Neuronal stem cell (in vitro differentiated cells): ENCODE measurements at regions not wholly inside any gene's neighbourhood (a gene's known extent, or its start where the extent isn't known, plus 50 kb on each side); places are given as distances from the start of the nearest gene placed in this dataset.
A peak's percentile ranks its signal among the peaks of the same experiment; 100 is the strongest.

ENCODE experiments used
- DNase-seq: peaks from one replicate; pipeline ENCODE4 v3.0.0-alpha.2; 2013; ENCODE audit warnings: low spot score
- H2AFZ ChIP-seq: one replicate; pipeline ENCODE4 v1.6.1; 2013; ENCODE audit warnings: mild to moderate bottlenecking, low read length, inconsistent platforms
- H2AK5ac ChIP-seq: 2 replicates; pipeline ENCODE4 v1.6.1; 2013; ENCODE audit warnings: low read depth, mild to moderate bottlenecking, inconsistent platforms, low read length, moderate library complexity, mixed read lengths
- H2BK120ac ChIP-seq: 2 replicates; pipeline ENCODE4 v1.6.1; 2013; ENCODE audit warnings: low read depth, mild to moderate bottlenecking, inconsistent platforms, low read length, moderate library complexity, mixed read lengths
- H2BK12ac ChIP-seq: one replicate; pipeline ENCODE4 v1.6.1; 2013; ENCODE audit warnings: low read length, inconsistent platforms
- H2BK15ac ChIP-seq: 2 replicates; pipeline ENCODE4 v1.6.1; 2013; ENCODE audit warnings: mild to moderate bottlenecking, low read length, inconsistent platforms, mixed read lengths
- H2BK5ac ChIP-seq: one replicate; pipeline ENCODE4 v1.6.1; 2013; ENCODE audit warnings: inconsistent platforms, mild to moderate bottlenecking, low read length, moderate library complexity
- H3K14ac ChIP-seq: one replicate; pipeline ENCODE4 v1.6.1; 2013; ENCODE audit warnings: low read length, inconsistent platforms
- H3K18ac ChIP-seq: 2 replicates; pipeline ENCODE4 v1.6.1; 2013; ENCODE audit warnings: low read length, inconsistent platforms
- H3K23ac ChIP-seq: 2 replicates; pipeline ENCODE4 v1.6.1; 2013; ENCODE audit warnings: low read depth, mild to moderate bottlenecking, mixed read lengths, low read length, inconsistent platforms; ENCODE audit not compliant: poor library complexity
- H3K27ac ChIP-seq: replicated peaks from 3 replicates; pipeline ENCODE4 v1.5.1; 2013; ENCODE audit warnings: low read length, inconsistent platforms
- H3K27me3 ChIP-seq, 3 experiments: 2 replicates each; pipeline ENCODE4 v1.6.1; 2013; ENCODE audit warnings: low read length in 3 of 3, mild to moderate bottlenecking in 2 of 3, inconsistent platforms in 1 of 3, low read depth in 1 of 3, mixed read lengths in 1 of 3, moderate library complexity in 1 of 3; ENCODE audit not compliant: control insufficient read depth in 3 of 3, insufficient read depth in 3 of 3
- H3K36me3 ChIP-seq, 2 donors: replicated peaks in 1 of 2; 2 replicates each; pipeline ENCODE4 v1.6.1; 2013; ENCODE audit warnings: low read length in 2 of 2; ENCODE audit not compliant: control insufficient read depth in 2 of 2, insufficient read depth in 2 of 2
- H3K4ac ChIP-seq: 2 replicates; pipeline ENCODE4 v1.6.1; 2013; ENCODE audit warnings: inconsistent platforms, mild to moderate bottlenecking, low read length, moderate library complexity
- H3K4me1 ChIP-seq, 2 donors: 1 replicate in 1 of 2; 2 replicates in 1 of 2; pipeline ENCODE4 v1.6.1; 2013; ENCODE audit warnings: low read length in 2 of 2, low read depth in 1 of 2; ENCODE audit not compliant: control insufficient read depth in 2 of 2, insufficient read depth in 1 of 2
- H3K4me2 ChIP-seq: one replicate; pipeline ENCODE4 v1.6.1; 2013; ENCODE audit warnings: mild to moderate bottlenecking, low read length, inconsistent platforms; ENCODE audit not compliant: insufficient read depth, poor library complexity, severe bottlenecking
- H3K4me3 ChIP-seq, 2 donors: 2 replicates each; pipeline ENCODE4 v1.5.1; 2013; ENCODE audit warnings: low read length in 2 of 2, mild to moderate bottlenecking in 2 of 2, inconsistent platforms in 1 of 2, moderate library complexity in 1 of 2
- H3K79me1 ChIP-seq: one replicate; pipeline ENCODE4 v1.6.1; 2013; ENCODE audit warnings: low read depth, mild to moderate bottlenecking, inconsistent platforms, low read length, moderate library complexity
- H3K9ac ChIP-seq: one replicate; pipeline ENCODE4 v1.6.1; 2013; ENCODE audit warnings: mild to moderate bottlenecking, low read depth, low read length, inconsistent platforms; ENCODE audit not compliant: poor library complexity
- H3K9me3 ChIP-seq, 2 donors: replicated peaks in 1 of 2; 2 replicates each; pipeline versions ENCODE3 to v1.6.1; 2013; ENCODE audit warnings: low read length in 2 of 2, mild to moderate bottlenecking in 2 of 2, inconsistent platforms in 1 of 2, low read depth in 1 of 2, mixed read lengths in 1 of 2, moderate library complexity in 1 of 2; ENCODE audit not compliant: control insufficient read depth in 2 of 2, insufficient read depth in 1 of 2
- H4K8ac ChIP-seq: one replicate; pipeline ENCODE4 v1.6.1; 2013; ENCODE audit warnings: low read depth, mild to moderate bottlenecking, inconsistent platforms, low read length, moderate library complexity
- H4K91ac ChIP-seq: one replicate; pipeline ENCODE4 v1.6.1; 2013; ENCODE audit warnings: low read length, low read depth, mild to moderate bottlenecking, inconsistent platforms; ENCODE audit not compliant: poor library complexity
- WGBS, 2 donors: extraction: QIAGEN DNeasy Blood & Tissue Kit; methylation state at CpG; one replicate each; pipeline ENCODE4 v1.1.7; 2013; ENCODE audit warnings: missing lambda C conversion rate in 2 of 2, mixed read lengths in 1 of 2; ENCODE audit not compliant: insufficient read length in 2 of 2, insufficient replicate concordance in 1 of 2; ENCODE audit errors: extremely low coverage in 2 of 2; 5-methylcytosine and 5-hydroxymethylcytosine counted together

GRCh38 chr4:3709061-3709845 lies 56.9 kb upstream of the ADRA2C start:
- peaks cover 19 to 37% of the 10 kb centered on the region in 2 donors for H3K4me1 ChIP-seq
- H2AFZ ChIP-seq = no peak overlapping the region
- peak overlapping the region; percentile 11 for H3K18ac ChIP-seq
- no peak overlapping the region for H2BK15ac ChIP-seq
- no peak overlapping the region for H3K4me3 ChIP-seq
- H4K8ac ChIP-seq = no peak overlapping the region
- H3K14ac ChIP-seq = no peak overlapping the region
- no peak overlapping the region for H3K4ac ChIP-seq
- no CpG with 5 or more reads among the region's 14 CpGs for WGBS, 2 donors
- H3K79me1 ChIP-seq = peaks cover 2% of the 10 kb centered on the region
- no peak overlapping the region for H3K4me2 ChIP-seq
- H3K9me3 ChIP-seq = peaks cover 0 to 3% of the 10 kb centered on the region in 2 donors
- no peak overlapping the region for H4K91ac ChIP-seq
- H3K9ac ChIP-seq = no peak overlapping the region
- no peak overlapping the region for H3K23ac ChIP-seq
- no peak overlapping the region for H2BK12ac ChIP-seq
- no peaks in the 10 kb centered on the region for H3K36me3 ChIP-seq
- H2BK5ac ChIP-seq = peak overlapping the region; percentile 30
- no peak overlapping the region for H2BK120ac ChIP-seq
- DNase-seq = no peak
- H3K27me3 ChIP-seq = peaks cover 0 to 12% (median 0%) of the 10 kb centered on the region in 3 experiments
- H3K27ac ChIP-seq = no peak overlapping the region
- peak overlapping the region; percentile 10 for H2AK5ac ChIP-seq

DNA sequence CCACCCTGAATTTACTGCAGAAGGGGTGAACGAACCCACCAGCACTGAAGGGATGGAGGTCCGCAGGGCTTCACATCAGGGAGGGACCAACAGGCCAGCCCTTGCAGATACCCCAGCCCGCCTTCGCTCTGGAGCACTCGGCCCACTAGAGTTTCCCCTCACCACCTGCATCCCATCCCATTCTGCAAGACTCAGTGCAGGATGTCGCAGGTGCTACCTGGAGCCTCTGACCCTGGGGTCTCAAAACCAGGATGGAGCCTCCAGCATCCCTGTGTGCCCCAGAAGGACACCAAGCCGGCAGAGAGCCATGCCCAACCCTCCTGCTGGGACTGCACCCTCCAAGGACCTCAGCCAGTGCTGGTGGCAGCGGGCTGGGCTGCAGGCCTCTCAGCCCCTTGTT lies 57.6 kb upstream of the ADRA2C start:
- Histone ChIP-seq H3K4ac (no peak overlapping the region), H2BK120ac (no peak overlapping the region), H3K79me1 (no peaks in the 10 kb centered on the region), H3K23ac (no peak overlapping the region), H2AK5ac (peak overlapping the region; percentile 97), H2BK5ac (no peak overlapping the region), H2BK15ac (peak overlapping the region; percentile 60), H3K14ac (no peak overlapping the region), H3K9me3 (no peaks in the 10 kb centered on the region), H3K27ac (no peak overlapping the region), H3K4me2 (no peak overlapping the region), H4K91ac (no peak overlapping the region), H2AFZ (no peak overlapping the region), H2BK12ac (no peak overlapping the region), H3K27me3 (peaks cover 0 to 18% (median 0%) of the 10 kb centered on the region in 3 experiments), H4K8ac (no peak overlapping the region), H3K4me1 (peaks cover 19 to 41% of the 10 kb centered on the region in 2 donors), H3K9ac (no peak overlapping the region), H3K18ac (peak overlapping the region; percentile 59), H3K4me3 (no peak overlapping the region), H3K36me3 (no peaks in the 10 kb centered on the region)
- no CpG with 5 or more reads among the region's 8 CpGs for WGBS, 2 donors
- no peak for DNase-seq

DNA sequence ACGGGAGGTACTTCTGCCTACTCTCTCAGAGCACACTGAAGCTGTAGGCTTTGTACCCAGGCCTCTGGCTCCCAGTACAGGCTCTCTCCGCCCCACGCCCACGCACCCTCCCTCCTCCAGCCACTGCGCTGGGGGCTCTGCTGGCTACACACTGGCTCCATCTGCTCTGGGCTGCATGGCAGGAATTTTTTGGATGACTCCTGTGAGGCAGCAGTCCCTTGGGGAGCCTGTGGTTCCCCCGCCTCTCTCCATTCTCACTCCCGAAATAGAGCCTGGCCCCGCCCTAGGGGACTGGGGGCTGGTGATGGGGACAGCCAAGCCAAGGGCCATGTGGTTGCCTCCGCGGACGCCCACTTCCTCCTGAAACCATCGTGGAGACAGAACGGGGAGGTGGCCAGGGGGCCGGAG lies 58.1 kb upstream of the ADRA2C start:
- Histone ChIP-seq H3K36me3 (no peaks in the 10 kb centered on the region), H3K4ac (no peak overlapping the region), H2BK15ac (peak overlapping the region; percentile 79), H2BK12ac (no peak overlapping the region), H2BK5ac (no peak overlapping the region), H3K27ac (peak overlapping the region; percentile 36), H3K27me3 (peaks cover 0 to 20% (median 0%) of the 10 kb centered on the region in 3 experiments), H3K18ac (peak overlapping the region; percentile 92), H3K79me1 (no peaks in the 10 kb centered on the region), H2AK5ac (peak overlapping the region; percentile 97), H3K4me1 (peaks cover 23 to 45% of the 10 kb centered on the region in 2 donors), H3K4me3 (no peak overlapping the region), H3K9ac (peak overlapping the region; percentile 85), H3K4me2 (no peak overlapping the region), H2AFZ (peak overlapping the region; percentile 22), H4K91ac (no peak overlapping the region), H4K8ac (peak overlapping the region; percentile 33), H3K23ac (no peak overlapping the region), H3K9me3 (no peaks in the 10 kb centered on the region), H3K14ac (no peak overlapping the region), H2BK120ac (no peak overlapping the region)
- no peak for DNase-seq
- no CpG with 5 or more reads among the region's 14 CpGs for WGBS, 2 donors

GRCh38 chr4:3707423-3708102 lies 58.6 kb upstream of the ADRA2C start:
- H3K4ac ChIP-seq = peak overlapping the region; percentile 90
- H3K18ac ChIP-seq = peak overlapping the region; percentile 92
- peak overlapping the region; percentile 78 for H2BK12ac ChIP-seq
- DNase-seq = no peak
- peaks cover 26 to 49% of the 10 kb centered on the region in 2 donors for H3K4me1 ChIP-seq
- H3K14ac ChIP-seq = peak overlapping the region; percentile 67
- H4K91ac ChIP-seq = peak overlapping the region; percentile 58
- H2BK120ac ChIP-seq = no peak overlapping the region
- H4K8ac ChIP-seq = peak overlapping the region; percentile 33
- H3K27me3 ChIP-seq = peaks cover 0 to 20% (median 0%) of the 10 kb centered on the region in 3 experiments
- no peak overlapping the region for H3K4me3 ChIP-seq
- peak overlapping the region; percentile 79 for H2BK15ac ChIP-seq
- no peaks in the 10 kb centered on the region for H3K36me3 ChIP-seq
- H3K9me3 ChIP-seq = no peaks in the 10 kb centered on the region
- peak overlapping the region; percentile 86 for H2AK5ac ChIP-seq
- peak overlapping the region; percentile 22 for H2AFZ ChIP-seq
- H3K27ac ChIP-seq = peak overlapping the region; percentile 36
- peak overlapping the region; percentile 44 for H3K23ac ChIP-seq
- peak overlapping the region; percentile 85 for H3K9ac ChIP-seq
- no peaks in the 10 kb centered on the region for H3K79me1 ChIP-seq
- peak overlapping the region; percentile 77 for H2BK5ac ChIP-seq
- WGBS, 2 donors = no CpG with 5 or more reads among the region's 17 CpGs
- no peak overlapping the region for H3K4me2 ChIP-seq
